ENCODE measurements at regions not wholly inside any gene's neighbourhood (a gene's known extent, or its start where the extent isn't known, plus 50 kb on each side); places are given as distances from the start of the nearest gene placed in this dataset.

DNA sequence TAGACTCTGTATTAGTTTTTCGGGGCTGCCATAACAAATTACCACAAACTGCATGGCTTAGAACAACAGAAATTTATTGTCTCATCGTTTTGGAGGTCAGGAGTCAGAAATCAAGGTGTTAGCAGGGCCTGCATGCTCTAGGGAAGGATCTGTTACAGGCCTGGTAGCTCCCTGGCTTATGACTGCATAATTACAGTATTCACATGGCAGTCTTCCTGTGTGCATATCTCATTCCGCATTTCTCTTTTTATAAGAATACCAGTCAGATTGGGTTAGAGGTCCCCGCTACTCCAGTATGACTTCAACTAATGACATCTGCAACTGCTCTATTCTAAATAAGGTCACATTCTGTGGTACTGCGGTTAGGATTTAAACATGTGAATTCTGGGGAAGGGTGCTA lies 59.3 kb upstream of the SLC2A12 start:
- TF ChIP-seq, protein P1, sequence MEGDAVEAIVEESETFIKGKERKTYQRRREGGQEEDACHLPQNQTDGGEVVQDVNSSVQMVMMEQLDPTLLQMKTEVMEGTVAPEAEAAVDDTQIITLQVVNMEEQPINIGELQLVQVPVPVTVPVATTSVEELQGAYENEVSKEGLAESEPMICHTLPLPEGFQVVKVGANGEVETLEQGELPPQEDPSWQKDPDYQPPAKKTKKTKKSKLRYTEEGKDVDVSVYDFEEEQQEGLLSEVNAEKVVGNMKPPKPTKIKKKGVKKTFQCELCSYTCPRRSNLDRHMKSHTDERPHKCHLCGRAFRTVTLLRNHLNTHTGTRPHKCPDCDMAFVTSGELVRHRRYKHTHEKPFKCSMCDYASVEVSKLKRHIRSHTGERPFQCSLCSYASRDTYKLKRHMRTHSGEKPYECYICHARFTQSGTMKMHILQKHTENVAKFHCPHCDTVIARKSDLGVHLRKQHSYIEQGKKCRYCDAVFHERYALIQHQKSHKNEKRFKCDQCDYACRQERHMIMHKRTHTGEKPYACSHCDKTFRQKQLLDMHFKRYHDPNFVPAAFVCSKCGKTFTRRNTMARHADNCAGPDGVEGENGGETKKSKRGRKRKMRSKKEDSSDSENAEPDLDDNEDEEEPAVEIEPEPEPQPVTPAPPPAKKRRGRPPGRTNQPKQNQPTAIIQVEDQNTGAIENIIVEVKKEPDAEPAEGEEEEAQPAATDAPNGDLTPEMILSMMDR (conservative IDR thresholded peaks at IDR 0.05; ENCODE audit: low read length) = no peak
- no peak for TF ChIP-seq EZH2phosphoT487 (IDR thresholded peaks at IDR 0.05; ENCODE audit: borderline replicate concordance)
